GM12891 (cell line): ENCODE measurements at regions not wholly inside any gene's neighbourhood (a gene's known extent, or its start where the extent isn't known, plus 50 kb on each side); places are given as distances from the start of the nearest gene placed in this dataset.

ENCODE experiments used
- DNase-seq: peaks from one replicate; pipeline ENCODE4 v3.0.0; 2011; ENCODE audit warnings: low spot score; ENCODE audit not compliant: insufficient read length
- FAIRE-seq: peaks from 2 replicates; lab custom pipeline; 2011; peaks lifted over from hg19 to GRCh38; lab: Jason Lieb, UNC
- PAX5 ChIP-seq: IDR thresholded peaks from 2 replicates; pipeline ENCODE4 v1.6.1; 2011; ENCODE audit warnings: low read length, moderate library complexity, mild to moderate bottlenecking; ENCODE audit not compliant: insufficient read depth, severe bottlenecking
- POLR2A ChIP-seq: IDR thresholded peaks from 2 replicates; pipeline ENCODE4 v1.6.1; 2011; ENCODE audit warnings: low read depth, low read length, control low read depth
- POLR2AphosphoS5 ChIP-seq: IDR thresholded peaks from 2 replicates; pipeline ENCODE4 v1.6.1; 2011; ENCODE audit warnings: low read depth, low read length, control low read depth
- POU2F2 ChIP-seq: IDR thresholded peaks from 2 replicates; pipeline ENCODE4 v1.6.1; 2011; ENCODE audit warnings: low read depth, mild to moderate bottlenecking, control low read depth, low read length, moderate library complexity
- SPI1 ChIP-seq: IDR thresholded peaks from 2 replicates; pipeline ENCODE4 v1.6.1; 2011; ENCODE audit warnings: low read depth, low read length, control low read depth
- TAF1 ChIP-seq: IDR thresholded peaks from 2 replicates; pipeline ENCODE4 v1.6.1; 2011; ENCODE audit warnings: low read depth, low read length, control low read depth

DNA sequence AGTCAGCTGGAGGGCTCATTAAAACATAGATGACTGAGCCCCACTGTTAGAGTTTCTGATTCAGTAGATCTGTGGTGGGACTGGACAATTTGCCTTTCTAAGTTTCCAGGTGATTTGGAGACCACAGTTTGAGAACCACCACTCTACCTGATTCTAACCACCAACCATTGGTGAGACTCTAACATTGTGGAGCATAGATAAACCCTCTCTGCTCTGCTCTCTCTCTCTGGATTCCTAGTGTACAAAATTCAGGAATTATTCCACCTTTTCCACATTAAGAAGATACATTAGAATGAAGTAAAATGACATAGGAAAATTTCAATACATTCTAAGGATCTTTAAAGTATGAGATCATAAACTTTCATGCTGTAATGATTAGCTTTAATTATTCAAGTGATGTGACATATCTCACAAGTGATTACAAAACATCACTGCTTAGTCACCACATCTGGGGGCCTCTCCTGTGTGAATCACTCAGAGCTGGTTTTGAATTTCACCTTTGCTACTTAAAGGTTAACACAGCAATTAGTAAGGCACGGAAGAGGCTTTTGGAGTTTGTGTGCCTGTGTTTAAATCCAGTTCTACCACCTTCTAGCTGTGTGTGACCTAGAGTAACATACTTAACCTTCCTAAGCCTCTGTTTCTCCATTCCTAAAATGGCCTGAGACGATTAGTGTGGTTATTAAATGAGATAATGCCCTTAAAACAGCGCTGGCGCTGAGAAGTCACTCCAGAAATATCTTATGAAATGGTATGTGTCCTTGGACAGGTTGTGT, 78.5 kb upstream of the NBEA start:
- DNase-seq (no peak), FAIRE-seq (no peak)
- no peak for TF ChIP-seq TAF1
- no peak for TF ChIP-seq POLR2A
- no peak for TF ChIP-seq PAX5
- no peak for TF ChIP-seq POU2F2
- TF ChIP-seq SPI1 = no peak
- no peak for TF ChIP-seq POLR2AphosphoS5

DNA sequence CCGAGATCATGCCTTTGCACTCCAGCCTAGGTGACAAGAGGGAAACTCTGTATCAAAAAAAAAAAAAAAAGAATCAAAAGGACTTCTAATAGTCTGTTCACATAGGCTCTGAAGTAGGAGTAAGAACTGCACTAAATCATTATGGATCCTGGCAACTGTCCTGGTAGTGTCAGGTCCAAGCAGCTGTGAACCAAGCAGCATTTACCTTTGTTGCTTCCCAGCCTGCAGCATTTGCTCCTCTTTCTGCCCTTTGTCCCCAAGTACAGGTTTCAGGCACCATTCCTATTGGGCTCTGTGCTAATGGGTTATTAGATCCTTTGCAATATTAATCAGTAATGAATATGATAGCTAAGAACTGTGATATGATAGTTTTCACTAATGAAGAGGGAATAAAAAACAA, 77.4 kb upstream of the NBEA start:
- DNase-seq = no peak
- FAIRE-seq = no peak
- TF ChIP-seq POU2F2 (no peak), TAF1 (no peak), SPI1 (no peak), PAX5 (no peak), POLR2AphosphoS5 (no peak), POLR2A (no peak)

DNA sequence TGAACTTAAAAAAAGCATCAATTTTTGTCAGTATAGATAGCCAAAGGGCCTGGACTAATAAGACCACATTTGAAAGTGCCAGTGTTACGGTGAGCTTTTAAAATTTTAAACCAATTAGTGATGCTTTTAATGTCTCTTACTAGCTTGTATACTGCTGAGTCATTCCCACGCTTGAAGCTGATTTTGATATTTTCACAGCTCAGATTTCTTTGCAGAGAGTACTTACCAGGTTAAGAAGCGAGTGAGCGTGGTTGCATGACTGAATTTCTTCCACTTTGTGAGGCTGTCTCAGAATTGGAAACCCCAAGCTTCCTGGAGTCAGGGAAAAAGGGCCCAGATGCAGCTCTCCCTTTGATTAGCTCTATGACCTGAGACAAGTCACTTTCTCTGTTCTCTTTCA, 74.5 kb upstream of the NBEA start:
- no peak for TF ChIP-seq TAF1
- TF ChIP-seq PAX5 = no peak
- DNase-seq = no peak
- no peak for FAIRE-seq

DNA sequence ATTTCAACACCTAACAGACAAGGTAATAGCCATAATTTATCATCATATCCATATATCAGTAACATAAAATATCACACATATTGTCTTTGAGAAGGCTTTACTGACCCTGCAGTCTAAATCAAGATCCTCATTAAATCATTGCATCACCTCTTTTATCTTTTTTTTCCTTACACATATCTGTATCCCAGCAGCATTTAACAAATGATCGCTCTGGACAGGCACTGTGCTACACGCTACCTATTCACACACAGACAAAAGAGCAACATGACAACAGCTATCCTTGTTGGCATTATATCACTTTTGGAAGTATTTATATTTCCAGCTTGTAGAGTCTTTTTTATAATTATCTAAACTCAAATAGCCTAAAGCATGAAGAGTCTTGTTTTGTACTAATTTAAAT, 73.3 kb upstream of the NBEA start:
- no peak for DNase-seq
- TF ChIP-seq POLR2AphosphoS5 (no peak), SPI1 (no peak), PAX5 (no peak), POU2F2 (no peak), POLR2A (no peak), TAF1 (no peak)
- FAIRE-seq = no peak

DNA sequence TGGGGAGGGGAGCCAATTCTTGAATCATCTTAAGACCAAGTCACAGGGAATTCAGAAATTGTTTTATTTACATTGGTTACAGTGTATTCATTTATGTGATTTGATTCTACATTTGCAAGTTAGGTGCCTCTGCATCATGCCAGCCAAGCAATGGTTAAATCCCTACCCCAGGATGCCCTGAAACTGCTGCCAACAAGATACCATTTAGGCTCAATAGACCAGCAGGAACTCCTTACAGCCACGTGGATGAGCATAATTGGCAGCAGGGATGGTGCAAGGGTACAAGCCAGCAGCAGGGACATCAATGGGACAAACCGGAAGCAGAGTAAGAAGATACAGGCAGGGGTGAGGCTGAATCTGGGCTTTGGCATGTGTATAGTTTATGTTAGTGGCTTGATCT, 72.4 kb upstream of the NBEA start:
- DNase-seq = no peak
- TF ChIP-seq POLR2AphosphoS5 = no peak
- TF ChIP-seq TAF1 = no peak
- TF ChIP-seq POLR2A = no peak
- TF ChIP-seq POU2F2 = no peak
- TF ChIP-seq PAX5 = no peak
- TF ChIP-seq SPI1 = no peak
- FAIRE-seq = no peak

DNA sequence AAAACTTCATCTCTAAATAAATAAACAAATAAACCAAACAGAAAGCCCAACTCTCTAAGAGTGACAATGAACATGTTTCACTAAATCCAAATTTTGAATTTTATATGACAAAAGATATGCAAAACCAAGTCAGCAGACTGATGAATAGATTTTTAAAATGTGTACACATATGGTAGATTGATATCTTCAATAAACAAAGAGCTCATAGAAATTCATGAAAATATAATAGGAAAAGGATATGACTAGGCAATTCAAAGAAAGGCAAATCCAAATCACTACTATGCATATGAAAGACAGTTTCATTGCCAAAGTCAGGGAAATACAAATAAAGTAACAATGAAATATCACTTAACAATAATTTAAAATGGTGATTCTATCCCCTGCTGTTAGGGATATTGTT, 63.7 kb upstream of the NBEA start:
- no peak for DNase-seq
- no peak for TF ChIP-seq POLR2A
- no peak for TF ChIP-seq SPI1
- no peak for TF ChIP-seq PAX5
- TF ChIP-seq TAF1 = no peak
- no peak for TF ChIP-seq POU2F2
- TF ChIP-seq POLR2AphosphoS5 = no peak
- FAIRE-seq = no peak

DNA sequence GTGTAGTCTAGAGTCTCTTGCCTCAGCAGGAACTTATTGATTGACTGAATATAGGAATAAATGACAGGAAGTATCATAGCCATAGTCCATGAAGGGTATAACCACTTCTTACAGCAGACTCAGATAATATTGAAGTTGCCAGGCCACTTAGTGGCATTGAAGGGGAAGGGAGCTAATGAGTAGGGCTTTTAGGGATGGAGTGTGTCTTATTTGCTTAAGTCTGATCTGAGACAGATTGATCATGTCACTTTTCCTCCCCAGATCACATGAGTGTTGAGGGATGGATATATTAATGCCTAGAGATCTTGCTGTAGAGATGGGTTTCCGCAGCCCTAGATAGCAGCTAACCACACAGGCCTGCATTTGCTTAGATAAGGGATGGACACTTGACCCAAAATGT, 62.2 kb upstream of the NBEA start:
- DNase-seq (no peak), FAIRE-seq (no peak)
- no peak for TF ChIP-seq PAX5
- no peak for TF ChIP-seq POLR2AphosphoS5
- TF ChIP-seq POLR2A = no peak
- TF ChIP-seq POU2F2 = no peak
- no peak for TF ChIP-seq TAF1
- TF ChIP-seq SPI1 = no peak

DNA sequence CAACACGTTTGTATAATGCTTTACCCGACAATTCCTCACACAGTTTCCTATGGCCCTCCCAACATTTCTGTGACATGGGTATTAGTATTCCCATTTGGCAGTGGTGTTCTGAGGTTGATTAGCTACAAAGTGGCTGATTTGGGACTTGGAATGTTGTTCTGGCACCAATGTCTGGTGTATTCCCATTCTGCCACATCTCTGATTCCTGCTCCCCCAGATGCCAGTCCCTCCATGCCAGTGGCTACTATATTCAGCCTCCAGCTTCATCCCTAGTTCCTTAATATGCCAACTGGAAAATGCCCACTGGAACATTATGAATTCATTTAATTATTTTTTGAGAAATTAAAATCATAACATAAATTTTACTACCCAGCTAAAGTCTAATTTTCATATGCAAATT, 60.6 kb upstream of the NBEA start:
- TF ChIP-seq POU2F2 (no peak), POLR2AphosphoS5 (no peak), PAX5 (no peak), POLR2A (no peak), TAF1 (no peak), SPI1 (no peak)
- DNase-seq (no peak), FAIRE-seq (no peak)

DNA sequence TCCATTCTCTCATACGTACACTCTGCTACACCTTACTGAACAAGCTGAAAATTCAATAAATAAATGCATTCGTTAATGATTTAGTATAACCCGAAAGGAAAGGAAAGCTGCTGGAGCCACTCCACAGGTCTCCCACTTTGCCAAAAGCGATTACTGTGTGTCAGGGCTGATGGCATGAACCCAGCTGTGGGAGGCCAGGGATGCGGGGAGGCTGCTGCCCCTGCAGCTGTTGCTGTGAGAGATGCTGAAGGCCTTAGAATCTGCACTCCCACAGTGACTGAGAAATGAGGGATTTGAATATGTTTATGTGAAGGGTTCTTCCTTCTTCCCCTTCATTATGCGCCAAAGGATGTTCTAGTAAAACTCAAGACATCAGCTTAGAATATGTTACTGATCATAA, 58.7 kb upstream of the NBEA start:
- FAIRE-seq (no peak), DNase-seq (no peak)
- no peak for TF ChIP-seq SPI1
- TF ChIP-seq POLR2A = no peak
- no peak for TF ChIP-seq POU2F2
- TF ChIP-seq POLR2AphosphoS5 = no peak
- no peak for TF ChIP-seq TAF1
- no peak for TF ChIP-seq PAX5

DNA sequence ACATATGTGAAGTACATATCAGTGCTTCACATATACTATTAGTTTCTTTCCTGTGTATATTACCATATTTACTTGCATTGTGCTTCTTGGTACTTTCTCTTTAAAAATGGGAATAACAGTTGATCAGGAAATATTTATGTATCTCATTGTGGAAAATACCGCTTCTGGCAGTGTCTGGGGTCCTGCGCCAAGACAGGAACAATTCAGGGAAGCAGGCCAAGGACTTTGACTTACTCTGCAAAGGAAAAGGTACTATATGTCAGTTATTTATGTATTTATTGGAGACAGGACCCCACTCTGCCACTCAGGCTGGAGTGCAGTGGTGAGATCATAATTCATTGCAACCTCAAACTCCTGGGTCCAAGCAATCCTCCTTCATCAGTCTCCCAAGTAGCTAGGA, 57.7 kb upstream of the NBEA start:
- TF ChIP-seq PAX5 = no peak
- TF ChIP-seq TAF1 = no peak
- FAIRE-seq (no peak), DNase-seq (no peak)

DNA sequence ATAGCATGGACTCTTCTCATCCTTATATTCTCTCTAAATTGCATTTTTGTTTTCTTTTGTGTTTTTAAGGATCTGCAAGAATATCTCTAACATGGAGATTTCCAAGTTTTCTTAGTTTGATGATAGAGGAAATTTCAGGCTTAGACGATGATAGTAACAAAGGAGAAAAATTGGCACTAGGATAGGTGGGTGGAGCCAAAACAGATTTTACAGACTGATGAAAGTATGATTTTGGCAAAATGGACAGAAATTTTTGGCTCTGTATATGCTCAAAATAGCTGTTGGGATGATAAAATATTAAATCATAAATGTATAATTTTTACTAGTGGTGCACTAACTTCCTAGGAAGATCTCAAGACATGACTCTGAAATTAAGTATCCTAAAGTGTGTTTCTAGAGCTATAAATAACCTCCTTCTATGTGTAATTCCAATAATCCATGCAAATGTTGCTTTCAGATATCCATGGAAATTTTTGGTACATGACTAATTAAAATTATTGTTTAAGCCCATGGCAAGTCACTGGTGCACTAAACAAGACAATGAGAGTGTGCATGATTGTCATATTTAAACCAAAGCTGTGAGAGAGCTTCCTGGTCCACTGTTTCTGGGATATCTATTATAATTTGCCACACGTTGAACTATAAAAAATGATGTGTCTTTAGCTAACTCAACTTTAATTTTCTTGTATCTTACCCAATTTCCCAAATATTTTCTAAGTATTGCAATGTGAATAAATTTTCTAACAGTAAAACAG, 55.8 kb upstream of the NBEA start:
- DNase-seq = no peak
- FAIRE-seq = no peak
- TF ChIP-seq SPI1 = no peak
- no peak for TF ChIP-seq POLR2A
- TF ChIP-seq POU2F2 = no peak
- no peak for TF ChIP-seq POLR2AphosphoS5
- no peak for TF ChIP-seq TAF1
- TF ChIP-seq PAX5 = no peak
